Lower leg skin (tissue), 3 donors: ENCODE measurements at regions not wholly inside any gene's neighbourhood (a gene's known extent, or its start where the extent isn't known, plus 50 kb on each side); places are given as distances from the start of the nearest gene placed in this dataset.
"Not testable (repeated sequence)": the region's sequence is repeated elsewhere in the genome, so short reads cannot be mapped to it uniquely, and the experiment has no call there.

ENCODE experiments used
- POLR2A ChIP-seq, 2 donors: fragments of 450-650 bp; IDR thresholded peaks; one replicate each; pipeline ENCODE4 v1.6.1; 2016 to 2017; ENCODE audit warnings: antibody characterized with exemption in 2 of 2, mild to moderate bottlenecking in 1 of 2, moderate library complexity in 1 of 2
- TF ChIP-seq, protein P1 (sequence below), 3 donors: fragments of 450-650 bp; IDR thresholded peaks; one replicate each; pipeline ENCODE4 v1.5.1; 2016; ENCODE audit warnings: antibody characterized with exemption in 3 of 3, mild to moderate bottlenecking in 3 of 3, moderate library complexity in 2 of 3

DNA sequence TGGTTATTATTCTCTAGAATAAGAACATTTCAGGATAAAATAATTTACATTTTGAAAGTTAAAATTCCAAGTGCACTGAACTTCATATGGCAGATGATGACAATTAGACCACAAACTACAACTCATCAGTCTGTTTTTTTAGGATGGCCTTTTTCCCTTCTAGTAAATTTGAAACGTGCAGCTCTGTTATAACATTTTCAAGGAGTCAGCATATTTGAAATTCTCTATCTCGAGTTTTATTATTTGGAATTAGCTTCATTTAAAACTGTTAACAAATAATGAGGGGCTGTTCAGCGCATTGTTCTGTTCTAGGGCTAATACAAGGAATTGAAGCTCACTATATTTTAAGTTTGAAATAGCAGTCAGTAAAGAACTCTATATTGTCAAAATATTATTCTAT lies 176.9 kb downstream of the ZNF37A start:
- TF ChIP-seq, protein P1, sequence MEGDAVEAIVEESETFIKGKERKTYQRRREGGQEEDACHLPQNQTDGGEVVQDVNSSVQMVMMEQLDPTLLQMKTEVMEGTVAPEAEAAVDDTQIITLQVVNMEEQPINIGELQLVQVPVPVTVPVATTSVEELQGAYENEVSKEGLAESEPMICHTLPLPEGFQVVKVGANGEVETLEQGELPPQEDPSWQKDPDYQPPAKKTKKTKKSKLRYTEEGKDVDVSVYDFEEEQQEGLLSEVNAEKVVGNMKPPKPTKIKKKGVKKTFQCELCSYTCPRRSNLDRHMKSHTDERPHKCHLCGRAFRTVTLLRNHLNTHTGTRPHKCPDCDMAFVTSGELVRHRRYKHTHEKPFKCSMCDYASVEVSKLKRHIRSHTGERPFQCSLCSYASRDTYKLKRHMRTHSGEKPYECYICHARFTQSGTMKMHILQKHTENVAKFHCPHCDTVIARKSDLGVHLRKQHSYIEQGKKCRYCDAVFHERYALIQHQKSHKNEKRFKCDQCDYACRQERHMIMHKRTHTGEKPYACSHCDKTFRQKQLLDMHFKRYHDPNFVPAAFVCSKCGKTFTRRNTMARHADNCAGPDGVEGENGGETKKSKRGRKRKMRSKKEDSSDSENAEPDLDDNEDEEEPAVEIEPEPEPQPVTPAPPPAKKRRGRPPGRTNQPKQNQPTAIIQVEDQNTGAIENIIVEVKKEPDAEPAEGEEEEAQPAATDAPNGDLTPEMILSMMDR (IDR thresholded peaks at IDR 0.05), result not testable (repeated sequence)
- not testable (repeated sequence) for TF ChIP-seq POLR2A (IDR thresholded peaks at IDR 0.05)
